GM23338 (cell line): ENCODE measurements at regions not wholly inside any gene's neighbourhood (a gene's known extent, or its start where the extent isn't known, plus 50 kb on each side); places are given as distances from the start of the nearest gene placed in this dataset.

Source experiments
- ATAC-seq: fragments of 200-7000 bp; cut with Tn5 transposase; 3 replicates; pipeline ENCODE4 v1.9.1; 2020
- DNase-seq: peaks from one replicate; pipeline ENCODE4 v3.0.0-alpha.2; 2015; ENCODE audit warnings: low spot score
- H2AFZ ChIP-seq: fragments of 200-600 bp; sonication (generic); 2 replicates; pipeline ENCODE4 v1.8.0; 2016; ENCODE audit warnings: antibody characterized with exemption, mild to moderate bottlenecking, moderate library complexity
- H3F3A ChIP-seq: fragments of 200-600 bp; sonication (generic); replicated peaks from 2 replicates; pipeline ENCODE4 v1.8.0; 2017; ENCODE audit warnings: antibody characterized with exemption, mixed run types, low read depth
- H3K27ac ChIP-seq: fragments of 200-600 bp; sonication (generic); 2 replicates; pipeline ENCODE4 v1.6.1; 2016; ENCODE audit warnings: low read depth
- H3K27me3 ChIP-seq: fragments of 200-600 bp; sonication (generic); 2 replicates; pipeline ENCODE4 v1.8.0; 2016; ENCODE audit warnings: mild to moderate bottlenecking, mixed run types, moderate library complexity; ENCODE audit not compliant: insufficient read depth
- H3K36me3 ChIP-seq: fragments of 200-600 bp; sonication (generic); 2 replicates; pipeline ENCODE4 v1.8.0; 2016; ENCODE audit warnings: mild to moderate bottlenecking; ENCODE audit not compliant: insufficient read depth
- H3K4me1 ChIP-seq: fragments of 200-600 bp; sonication (generic); 2 replicates; pipeline ENCODE4 v1.8.0; 2016; ENCODE audit warnings: mild to moderate bottlenecking, moderate library complexity; ENCODE audit not compliant: insufficient read depth
- H3K4me2 ChIP-seq: fragments of 200-600 bp; sonication (generic); 2 replicates; pipeline ENCODE4 v1.7.1; 2017; ENCODE audit warnings: mixed run types
- H3K4me3 ChIP-seq: fragments of 200-600 bp; sonication (generic); 2 replicates; pipeline ENCODE4 v1.6.1; 2016; ENCODE audit warnings: mixed run types
- H3K79me2 ChIP-seq: fragments of 200-600 bp; sonication (generic); replicated peaks from 2 replicates; pipeline ENCODE4 v1.8.0; 2017; ENCODE audit warnings: mild to moderate bottlenecking; ENCODE audit not compliant: insufficient read depth
- H3K9me2 ChIP-seq: fragments of 200-600 bp; sonication (generic); 2 replicates; pipeline ENCODE4 v1.8.0; 2017; ENCODE audit not compliant: insufficient read depth
- H4K20me1 ChIP-seq: fragments of 200-600 bp; sonication (generic); replicated peaks from 2 replicates; pipeline ENCODE4 v1.8.0; 2017; ENCODE audit warnings: mild to moderate bottlenecking; ENCODE audit not compliant: insufficient read depth
- H3K27ac Mint-ChIP-seq: 2 replicates; pipeline ENCODE4 v1.8.0; 2020; ENCODE audit warnings: inconsistent platforms, mild to moderate bottlenecking, moderate library complexity, mixed read lengths
- H3K27me3 Mint-ChIP-seq: 3 replicates; pipeline ENCODE4 v1.8.0; 2022; ENCODE audit warnings: low read depth, mild to moderate bottlenecking, moderate library complexity, mixed read lengths, inconsistent platforms; ENCODE audit not compliant: insufficient read depth, poor library complexity
- H3K36me3 Mint-ChIP-seq: 3 replicates; pipeline ENCODE4 v1.8.0; 2021; ENCODE audit warnings: low read depth, mild to moderate bottlenecking, inconsistent platforms, moderate library complexity, mixed read lengths
- H3K4me1 Mint-ChIP-seq: 3 replicates; pipeline ENCODE4 v1.8.0; 2020; ENCODE audit warnings: mild to moderate bottlenecking, inconsistent platforms, mixed read lengths
- H3K4me3 Mint-ChIP-seq: 3 replicates; pipeline ENCODE4 v1.8.0; 2021; ENCODE audit warnings: moderate library complexity, mild to moderate bottlenecking, inconsistent platforms, mixed read lengths
- H3K9me3 Mint-ChIP-seq: 3 replicates; pipeline ENCODE4 v1.8.0; 2020; ENCODE audit warnings: moderate library complexity, mild to moderate bottlenecking, inconsistent platforms, mixed read lengths
- CREB1 ChIP-seq: fragments of 250-450 bp; sonication (Bioruptor Pico); IDR thresholded peaks from 2 replicates; pipeline ENCODE4 v1.5.0; 2020; ENCODE audit warnings: low read depth, mild to moderate bottlenecking, moderate library complexity
- CTCF ChIP-seq, 2 experiments: fragments of 200-600 bp in 1 of 2; sonication (generic) in 1 of 2; conservative IDR thresholded peaks; 2 replicates each; pipeline versions ENCODE4 v1.5.1 to v1.6.1; 2016 to 2017; ENCODE audit warnings: antibody characterized with exemption in 2 of 2, low read depth in 2 of 2, mild to moderate bottlenecking in 2 of 2, moderate library complexity in 1 of 2
- ETS1 ChIP-seq: IDR thresholded peaks from 2 replicates; pipeline ENCODE4 v1.6.1; 2016; ENCODE audit warnings: antibody characterized with exemption
- EZH2 ChIP-seq: fragments of 200-600 bp; sonication (generic); IDR thresholded peaks from one replicate; pipeline ENCODE4 v1.8.0; 2017; ENCODE audit warnings: antibody characterized with exemption, mild to moderate bottlenecking, low read depth; ENCODE audit not compliant: unreplicated experiment
- EZH2phosphoT487 ChIP-seq: fragments of 200-600 bp; sonication (generic); IDR thresholded peaks from one replicate; pipeline ENCODE4 v1.8.1; 2018; ENCODE audit warnings: antibody characterized with exemption; ENCODE audit not compliant: unreplicated experiment
- JUNB ChIP-seq: IDR thresholded peaks from one replicate; pipeline ENCODE4 v1.6.1; 2016; ENCODE audit warnings: antibody characterized with exemption; ENCODE audit not compliant: unreplicated experiment
- NANOG ChIP-seq: IDR thresholded peaks from 2 replicates; pipeline ENCODE4 v1.6.1; 2016; ENCODE audit warnings: antibody characterized with exemption, borderline replicate concordance
- POLR2AphosphoS5 ChIP-seq: IDR thresholded peaks from 2 replicates; pipeline ENCODE4 v1.6.1; 2016; ENCODE audit warnings: antibody characterized with exemption, low read depth
- REST ChIP-seq: IDR thresholded peaks from one replicate; pipeline ENCODE4 v1.6.1; 2018; ENCODE audit warnings: antibody characterized with exemption; ENCODE audit not compliant: unreplicated experiment
- STAT1 ChIP-seq: IDR thresholded peaks from one replicate; pipeline ENCODE4 v1.6.1; 2016; ENCODE audit warnings: antibody characterized with exemption; ENCODE audit not compliant: unreplicated experiment
- ZNF114 ChIP-seq: fragments of 250-450 bp; sonication (Bioruptor Pico); IDR thresholded peaks from 2 replicates; pipeline ENCODE4 v1.5.0; 2020; ENCODE audit warnings: mild to moderate bottlenecking, moderate library complexity
- ZNF331 ChIP-seq: fragments of 250-450 bp; sonication (Bioruptor Pico); IDR thresholded peaks from 2 replicates; pipeline ENCODE4 v1.5.0; 2020; ENCODE audit warnings: low read depth, mild to moderate bottlenecking, moderate library complexity
- ZNF462 ChIP-seq: fragments of 250-450 bp; sonication (Bioruptor Pico); IDR thresholded peaks from 2 replicates; pipeline ENCODE4 v1.5.0; 2020; ENCODE audit warnings: mild to moderate bottlenecking, moderate library complexity

GRCh38 chr18:60577457-60577856 is 204.9 kb upstream of the MC4R start:
- Histone ChIP-seq H3K4me3 (no peak overlapping the region), H3K27ac (no peak overlapping the region), H3K4me1 (no peaks in the 10 kb centered on the region), H3K27me3 (no peaks in the 10 kb centered on the region), H3K9me2 (no peaks in the 10 kb centered on the region), H4K20me1 (no peaks in the 10 kb centered on the region), H2AFZ (no peak overlapping the region), H3K36me3 (no peaks in the 10 kb centered on the region), H3K79me2 (no peaks in the 10 kb centered on the region), H3F3A (no peaks in the 10 kb centered on the region), H3K4me2 (no peak overlapping the region)
- H3K27me3 Mint-ChIP-seq: no peaks in the 10 kb centered on the region
- H3K4me3 Mint-ChIP-seq: no peak overlapping the region
- no peak for TF ChIP-seq ETS1
- no peak for TF ChIP-seq ZNF462 (CRISPR knock-in tag)
- TF ChIP-seq EZH2phosphoT487: no peak
- no peak for TF ChIP-seq CTCF (conservative IDR thresholded peaks at IDR 0.05; ENCODE audit: low read depth in 2 of 2)
- TF ChIP-seq REST: no peak
- no peak for TF ChIP-seq CREB1
- TF ChIP-seq STAT1: no peak
- TF ChIP-seq POLR2AphosphoS5: no peak
- TF ChIP-seq EZH2: no peak
- no peak for TF ChIP-seq JUNB
- TF ChIP-seq ZNF114 (CRISPR knock-in tag): no peak
- no peak for TF ChIP-seq NANOG
- no peak for TF ChIP-seq ZNF331
- no peaks in the 10 kb centered on the region for H3K4me1 Mint-ChIP-seq
- no peaks in the 10 kb centered on the region for H3K36me3 Mint-ChIP-seq
- ATAC-seq (no peak), DNase-seq (no peak)
- H3K9me3 Mint-ChIP-seq: no peaks in the 10 kb centered on the region; the same call in 2 of the 3 replicates
- H3K27ac Mint-ChIP-seq: no peak overlapping the region
